ENCODE measurements at regions not wholly inside any gene's neighbourhood (a gene's known extent, or its start where the extent isn't known, plus 50 kb on each side); places are given as distances from the start of the nearest gene placed in this dataset.

GRCh38 chr20:4332121-4332860 lies 83.2 kb upstream of the ADRA1D start:
- no peak for TF ChIP-seq CTCF (conservative IDR thresholded peaks at IDR 0.05; ENCODE audit: low read depth, low read length)
- H3K4me3 ChIP-seq (ENCODE audit: low read depth, low read length) = no peak overlapping the region
- DNase-seq (ENCODE audit: low read depth) = no peak

- DNase-seq (ENCODE audit: low read depth) = no peak
- H3K4me3 ChIP-seq (ENCODE audit: low read depth, low read length) = no peak overlapping the region
- no peak for TF ChIP-seq CTCF (conservative IDR thresholded peaks at IDR 0.05; ENCODE audit: low read depth, low read length)
These were observed 80.9 kb upstream of the ADRA1D start for GRCh38 chr20:4330011-4330410.

- no peak overlapping the region for H3K4me3 ChIP-seq (ENCODE audit: low read depth, low read length)
- no peak for DNase-seq (ENCODE audit: low read depth)
- no peak for TF ChIP-seq CTCF (conservative IDR thresholded peaks at IDR 0.05; ENCODE audit: low read depth, low read length)
These were observed 80.1 kb upstream of the ADRA1D start for GRCh38 chr20:4329232-4329631.

- DNase-seq (ENCODE audit: low read depth) = no peak
- TF ChIP-seq CTCF (conservative IDR thresholded peaks at IDR 0.05; ENCODE audit: low read depth, low read length) = no peak
- H3K4me3 ChIP-seq (ENCODE audit: low read depth, low read length) = no peak overlapping the region
These were observed 79.5 kb upstream of the ADRA1D start for GRCh38 chr20:4328541-4328940.

GRCh38 chr20:4327956-4328355 lies 78.9 kb upstream of the ADRA1D start:
- DNase-seq (ENCODE audit: low read depth) = no peak
- no peak for TF ChIP-seq CTCF (conservative IDR thresholded peaks at IDR 0.05; ENCODE audit: low read depth, low read length)
- H3K4me3 ChIP-seq (ENCODE audit: low read depth, low read length) = no peak overlapping the region

- no peak for TF ChIP-seq CTCF (conservative IDR thresholded peaks at IDR 0.05; ENCODE audit: low read depth, low read length)
- H3K4me3 ChIP-seq (ENCODE audit: low read depth, low read length) = no peak overlapping the region
- no peak for DNase-seq (ENCODE audit: low read depth)
These were observed 77.3 kb upstream of the ADRA1D start for GRCh38 chr20:4326195-4327065.
